Ascending aorta (tissue), 2 donors: ENCODE measurements at regions not wholly inside any gene's neighbourhood (a gene's known extent, or its start where the extent isn't known, plus 50 kb on each side); places are given as distances from the start of the nearest gene placed in this dataset.

ENCODE experiments used
- DNase-seq, 2 donors: peaks; one replicate each; pipeline ENCODE4 v3.0.0-alpha.2; 2019; ENCODE audit warnings: low spot score in 2 of 2
- H3K27ac ChIP-seq, 2 donors: fragments of 200-600 bp; sonication (generic); one replicate each; pipeline ENCODE4 v1.5.1; 2016 to 2017; ENCODE audit warnings: mild to moderate bottlenecking in 1 of 2
- H3K27me3 ChIP-seq: fragments of 200-600 bp; sonication (generic); one replicate; pipeline ENCODE4 v1.5.1; 2017
- H3K36me3 ChIP-seq, 2 donors: fragments of 200-600 bp; sonication (generic); one replicate each; pipeline ENCODE4 v1.5.1; 2016
- H3K4me1 ChIP-seq, 2 donors: fragments of 200-600 bp; sonication (generic); one replicate each; pipeline ENCODE4 v1.5.1; 2016 to 2017; ENCODE audit warnings: mild to moderate bottlenecking in 1 of 2
- H3K4me3 ChIP-seq, 2 donors: fragments of 200-600 bp; sonication (generic); one replicate each; pipeline ENCODE4 v1.5.1; 2016 to 2017; ENCODE audit warnings: mild to moderate bottlenecking in 1 of 2
- H3K9me3 ChIP-seq, 2 donors: fragments of 200-600 bp; sonication (generic); one replicate each; pipeline ENCODE4 v1.5.1; 2016
- intact Hi-C: fragments of 100-400 bp; cut with DNase I; formaldehyde crosslinking; loops from one replicate; pipeline ENCODE4 v1.15.1; 2023
- TF ChIP-seq, protein P1 (sequence below), 3 experiments: fragments of 200-600 bp in 2 of 3; fragments of 450-650 bp in 1 of 3; sonication (generic) in 2 of 3; IDR thresholded peaks; one replicate each; pipeline ENCODE4 v1.5.1; 2016 to 2019; ENCODE audit warnings: antibody characterized with exemption in 3 of 3, mild to moderate bottlenecking in 1 of 3, moderate library complexity in 1 of 3

DNA sequence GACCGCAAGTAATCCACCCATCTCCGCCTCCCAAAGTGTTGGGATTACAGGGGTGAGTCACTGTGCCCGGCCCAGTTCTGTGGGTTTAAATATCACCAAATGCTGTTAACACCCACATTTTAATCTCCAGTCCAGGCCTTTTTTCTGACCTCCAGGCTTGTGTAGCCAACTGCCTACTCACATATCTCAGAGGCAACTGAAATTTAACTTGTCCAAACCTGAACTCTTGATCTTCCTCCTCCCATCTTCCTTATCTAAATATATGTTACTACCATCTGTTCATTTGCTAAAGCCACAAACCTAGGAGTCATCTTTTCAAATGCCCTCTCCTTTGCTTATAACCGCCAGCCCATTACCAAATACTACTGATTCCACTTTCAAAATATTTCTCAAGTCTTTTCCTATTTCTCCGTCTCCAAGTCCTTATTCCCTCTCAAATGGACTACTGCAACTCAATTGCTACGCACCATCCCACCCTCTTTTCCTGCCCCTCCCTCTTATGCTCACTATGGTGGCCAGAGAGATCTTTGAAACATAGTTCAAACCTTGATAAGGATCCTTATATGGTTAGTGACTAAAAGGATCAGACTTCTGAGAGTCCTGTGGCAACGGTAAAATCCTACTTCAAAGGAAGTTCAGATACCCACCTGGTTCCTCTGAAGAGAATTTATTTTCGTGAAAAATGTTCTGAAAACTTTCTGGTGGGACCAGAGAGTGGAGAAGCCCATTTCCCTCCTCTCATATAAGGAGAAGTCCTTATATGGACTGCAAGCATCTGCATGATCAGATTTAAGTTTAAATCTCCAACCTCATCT is 78.5 kb upstream of the CDC42BPA start:
- H3K4me1 ChIP-seq, result no peaks in the 10 kb centered on the region
- no peak overlapping the region for H3K4me3 ChIP-seq
- DNase-seq, result no peak
- H3K36me3 ChIP-seq, result no peaks in the 10 kb centered on the region
- no peaks in the 10 kb centered on the region for H3K9me3 ChIP-seq
- TF ChIP-seq, protein P1, sequence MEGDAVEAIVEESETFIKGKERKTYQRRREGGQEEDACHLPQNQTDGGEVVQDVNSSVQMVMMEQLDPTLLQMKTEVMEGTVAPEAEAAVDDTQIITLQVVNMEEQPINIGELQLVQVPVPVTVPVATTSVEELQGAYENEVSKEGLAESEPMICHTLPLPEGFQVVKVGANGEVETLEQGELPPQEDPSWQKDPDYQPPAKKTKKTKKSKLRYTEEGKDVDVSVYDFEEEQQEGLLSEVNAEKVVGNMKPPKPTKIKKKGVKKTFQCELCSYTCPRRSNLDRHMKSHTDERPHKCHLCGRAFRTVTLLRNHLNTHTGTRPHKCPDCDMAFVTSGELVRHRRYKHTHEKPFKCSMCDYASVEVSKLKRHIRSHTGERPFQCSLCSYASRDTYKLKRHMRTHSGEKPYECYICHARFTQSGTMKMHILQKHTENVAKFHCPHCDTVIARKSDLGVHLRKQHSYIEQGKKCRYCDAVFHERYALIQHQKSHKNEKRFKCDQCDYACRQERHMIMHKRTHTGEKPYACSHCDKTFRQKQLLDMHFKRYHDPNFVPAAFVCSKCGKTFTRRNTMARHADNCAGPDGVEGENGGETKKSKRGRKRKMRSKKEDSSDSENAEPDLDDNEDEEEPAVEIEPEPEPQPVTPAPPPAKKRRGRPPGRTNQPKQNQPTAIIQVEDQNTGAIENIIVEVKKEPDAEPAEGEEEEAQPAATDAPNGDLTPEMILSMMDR (IDR thresholded peaks at IDR 0.05), result no peak
- no peak overlapping the region for H3K27ac ChIP-seq
- no peaks in the 10 kb centered on the region for H3K27me3 ChIP-seq
- intact Hi-C loops, result no loop called here

DNA sequence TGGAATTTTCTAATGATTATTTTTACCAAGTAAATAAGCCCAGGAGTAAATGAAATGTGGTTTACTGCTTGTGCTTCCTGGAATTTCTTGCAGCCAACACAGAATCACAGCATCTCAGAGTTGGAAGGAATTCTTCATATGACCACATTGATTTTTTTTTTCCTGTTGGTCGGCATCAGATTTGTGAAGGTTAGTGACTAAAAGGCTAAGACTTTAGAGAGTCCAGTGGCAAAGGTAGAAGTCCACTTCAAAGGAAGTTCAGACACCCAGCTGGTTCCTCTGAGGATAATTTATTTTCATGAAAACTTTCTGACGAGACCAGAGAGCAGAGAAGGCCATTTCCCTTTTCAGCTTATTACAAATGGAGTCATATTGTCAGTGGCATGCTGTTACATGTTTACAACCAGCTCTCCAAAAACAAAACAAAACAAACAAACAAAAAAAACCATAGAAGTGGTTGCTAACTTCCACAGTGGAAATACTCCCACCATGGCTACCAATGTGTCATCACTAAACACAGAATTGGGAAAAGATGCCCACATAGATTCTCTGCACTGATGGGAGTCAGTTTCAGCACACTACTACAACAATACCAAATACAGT is 77.2 kb upstream of the CDC42BPA start:
- no peak for DNase-seq
- intact Hi-C loops, result no loop called here
- H3K4me3 ChIP-seq, result no peak overlapping the region
- no peaks in the 10 kb centered on the region for H3K27me3 ChIP-seq
- H3K4me1 ChIP-seq, result no peaks in the 10 kb centered on the region
- TF ChIP-seq, protein P1 (IDR thresholded peaks at IDR 0.05), result no peak
- H3K36me3 ChIP-seq, result no peaks in the 10 kb centered on the region
- no peak overlapping the region for H3K27ac ChIP-seq
- H3K9me3 ChIP-seq, result no peaks in the 10 kb centered on the region

DNA sequence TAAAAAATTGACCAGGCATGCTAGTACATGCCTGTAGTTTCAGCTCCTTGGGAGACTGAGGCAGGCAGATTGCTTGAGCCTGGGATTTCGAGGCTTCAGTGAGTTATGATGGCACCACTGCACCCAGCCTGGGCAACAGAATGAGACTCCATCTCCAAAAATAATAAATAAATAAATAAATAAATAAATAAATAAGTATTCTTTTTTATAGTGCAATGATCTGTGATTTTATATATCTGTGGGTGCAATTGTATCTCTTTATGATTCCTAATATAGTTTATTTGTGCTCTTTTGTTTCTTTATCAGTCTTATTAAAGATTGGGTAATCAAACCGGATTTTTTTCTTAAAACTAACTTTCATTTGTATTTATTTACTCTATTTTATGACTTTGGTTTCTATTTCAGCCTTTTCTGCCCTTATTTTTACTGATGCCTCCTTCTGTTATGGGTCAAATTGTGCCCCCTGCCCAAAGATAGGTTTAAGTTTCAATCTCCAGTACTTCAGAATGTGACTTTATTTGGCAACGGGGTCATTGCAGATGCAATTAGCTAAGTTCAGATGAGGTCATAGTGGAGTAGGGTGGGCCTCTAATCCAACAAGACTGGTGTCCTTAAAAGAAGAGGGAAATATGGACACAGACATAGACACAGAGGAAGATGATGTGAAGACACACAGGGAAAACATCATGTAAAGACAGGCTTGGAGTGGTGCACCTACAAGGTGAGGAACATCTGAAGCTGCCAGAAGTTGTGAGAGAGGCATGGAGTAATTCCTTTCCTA is 74.9 kb upstream of the CDC42BPA start:
- no peaks in the 10 kb centered on the region for H3K4me1 ChIP-seq
- no peaks in the 10 kb centered on the region for H3K36me3 ChIP-seq
- H3K9me3 ChIP-seq, result no peaks in the 10 kb centered on the region
- H3K27me3 ChIP-seq, result no peaks in the 10 kb centered on the region
- TF ChIP-seq, protein P1 (IDR thresholded peaks at IDR 0.05), result no peak
- intact Hi-C loops, result no loop called here
- no peak overlapping the region for H3K4me3 ChIP-seq
- H3K27ac ChIP-seq, result no peak overlapping the region
- DNase-seq, result no peak

DNA sequence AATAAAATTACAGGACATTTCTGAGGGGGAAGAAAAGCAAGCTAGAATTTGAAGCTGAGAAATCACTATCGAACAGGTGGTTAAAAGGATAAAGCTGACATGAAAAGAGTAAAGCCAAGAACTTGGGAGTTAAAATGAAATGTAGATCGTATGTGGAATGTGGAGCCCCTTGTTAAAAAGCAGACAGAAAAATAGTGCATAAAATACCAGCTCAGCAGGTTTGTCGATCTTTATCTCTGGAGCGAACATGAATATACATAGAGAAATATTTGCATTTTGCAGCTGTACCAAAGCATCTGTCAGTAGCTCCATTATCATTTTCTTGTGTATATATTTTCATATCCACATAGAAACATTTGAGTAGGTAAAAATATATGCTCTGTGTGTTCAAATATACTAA is 73.6 kb upstream of the CDC42BPA start:
- no peak overlapping the region for H3K27ac ChIP-seq
- no peak for DNase-seq
- intact Hi-C loops, result no loop called here
- H3K4me3 ChIP-seq, result no peak overlapping the region
- H3K36me3 ChIP-seq, result no peaks in the 10 kb centered on the region
- H3K9me3 ChIP-seq, result no peaks in the 10 kb centered on the region
- TF ChIP-seq, protein P1 (IDR thresholded peaks at IDR 0.05), result no peak
- no peaks in the 10 kb centered on the region for H3K27me3 ChIP-seq
- no peaks in the 10 kb centered on the region for H3K4me1 ChIP-seq

DNA sequence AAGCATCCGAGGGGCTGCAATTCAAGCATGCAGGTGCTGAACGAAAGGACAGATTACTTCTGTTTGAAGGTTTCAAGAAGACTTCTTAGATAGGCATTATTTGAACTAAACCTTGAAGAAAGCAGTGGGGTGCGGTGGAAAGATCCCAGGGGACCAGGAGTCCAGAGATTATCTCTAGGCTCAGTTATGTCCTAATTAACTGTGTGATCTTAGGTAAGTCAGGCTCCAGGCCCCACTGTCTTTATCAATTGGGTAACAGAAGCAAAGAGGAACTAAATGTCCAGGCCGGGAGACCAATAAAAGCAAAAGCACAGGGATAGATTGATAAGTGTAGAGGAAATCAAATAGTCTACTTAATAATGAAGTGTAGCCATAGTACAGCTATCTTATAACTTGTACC is 72.9 kb upstream of the CDC42BPA start:
- H3K4me3 ChIP-seq, result no peak overlapping the region
- no peaks in the 10 kb centered on the region for H3K36me3 ChIP-seq
- TF ChIP-seq, protein P1 (IDR thresholded peaks at IDR 0.05), result no peak
- DNase-seq, result no peak
- H3K9me3 ChIP-seq, result no peaks in the 10 kb centered on the region
- no peaks in the 10 kb centered on the region for H3K4me1 ChIP-seq
- intact Hi-C loops, result no loop called here
- no peak overlapping the region for H3K27ac ChIP-seq
- H3K27me3 ChIP-seq, result no peaks in the 10 kb centered on the region
